Omental fat pad (tissue), 3 donors: ENCODE measurements at regions not wholly inside any gene's neighbourhood (a gene's known extent, or its start where the extent isn't known, plus 50 kb on each side); places are given as distances from the start of the nearest gene placed in this dataset.
A peak's percentile ranks its signal among the peaks of the same experiment; 100 is the strongest.

Experiments used
- ATAC-seq: fragments of 150-250 bp; one replicate; pipeline ENCODE4 v1.9.1; 2016; ENCODE audit warnings: mild to moderate bottlenecking, moderate library complexity; ENCODE audit not compliant: low FRiP score
- DNase-seq: peaks from one replicate; pipeline ENCODE4 v3.0.0-alpha.2; 2019; ENCODE audit warnings: low spot score
- CTCF ChIP-seq, 3 donors: fragments of 450-650 bp; IDR thresholded peaks; one replicate each; pipeline ENCODE4 v1.5.1; 2016 to 2017; ENCODE audit warnings: antibody characterized with exemption in 3 of 3, mild to moderate bottlenecking in 3 of 3, moderate library complexity in 2 of 3

- ATAC-seq (no peak), DNase-seq (no peak)
- TF ChIP-seq CTCF (IDR thresholded peaks at IDR 0.05): no peak
These were observed 175.7 kb downstream of the DHX15 start for GRCh38 chr4:24408640-24409039.

GRCh38 chr4:24405926-24406325, 178.4 kb downstream of the DHX15 start:
- no peak for ATAC-seq
- DNase-seq: no peak
- no peak for TF ChIP-seq CTCF (IDR thresholded peaks at IDR 0.05)

- ATAC-seq (no peak), DNase-seq (no peak)
- no peak for TF ChIP-seq CTCF (IDR thresholded peaks at IDR 0.05)
These were observed 179.0 kb downstream of the DHX15 start for GRCh38 chr4:24405341-24405740.

GRCh38 chr4:24404281-24404680, 180.1 kb downstream of the DHX15 start:
- no peak for DNase-seq
- peak in 1 of 3 donors; percentile 13 for TF ChIP-seq CTCF (IDR thresholded peaks at IDR 0.05)
- peak; percentile 79 for ATAC-seq

- DNase-seq (no peak), ATAC-seq (no peak)
- no peak for TF ChIP-seq CTCF (IDR thresholded peaks at IDR 0.05)
These were observed 181.1 kb downstream of the DHX15 start for GRCh38 chr4:24403265-24403664.

- no peak for DNase-seq
- TF ChIP-seq CTCF (IDR thresholded peaks at IDR 0.05): no peak
- ATAC-seq: no peak
These were observed 183.8 kb downstream of the DHX15 start for GRCh38 chr4:24400537-24400936.

GRCh38 chr4:24396988-24397387, 187.4 kb downstream of the DHX15 start:
- no peak for DNase-seq
- no peak for ATAC-seq
- no peak for TF ChIP-seq CTCF (IDR thresholded peaks at IDR 0.05)
